Activated T-cell treated with anti-CD3 and anti-CD28 coated beads, Interleukin-2, amount 50 U/mL, for 72 hours (primary cell): ENCODE measurements at regions not wholly inside any gene's neighbourhood (a gene's known extent, or its start where the extent isn't known, plus 50 kb on each side); places are given as distances from the start of the nearest gene placed in this dataset.

ENCODE experiments used
- ATAC-seq, 2 donors: fragments of 150-1000 bp; cut with Tn5 transposase; replicated peaks in 1 of 2; 2 replicates each; pipeline ENCODE4 v1.10.0; 2021; ENCODE audit warnings: moderate library complexity in 2 of 2, mild to moderate bottlenecking in 1 of 2
- DNase-seq, 2 donors: peaks; one replicate each; pipeline ENCODE4 v3.0.0; 2021 to 2022; ENCODE audit warnings: mixed read lengths in 1 of 2
- H3K27ac Mint-ChIP-seq: one replicate; pipeline ENCODE4 v1.8.0; 2022; ENCODE audit warnings: mild to moderate bottlenecking, moderate library complexity, mixed read lengths
- H3K27me3 Mint-ChIP-seq: one replicate; pipeline ENCODE4 v1.8.0; 2022; ENCODE audit warnings: low read depth, mixed read lengths
- H3K36me3 Mint-ChIP-seq, 2 donors: one replicate each; pipeline ENCODE4 v1.8.0; 2022; ENCODE audit warnings: mixed read lengths in 2 of 2, mild to moderate bottlenecking in 1 of 2; ENCODE audit not compliant: insufficient read depth in 2 of 2
- H3K4me1 Mint-ChIP-seq: one replicate; pipeline ENCODE4 v1.8.0; 2022; ENCODE audit warnings: low read depth, mixed read lengths
- H3K4me3 Mint-ChIP-seq, 2 donors: one replicate each; pipeline ENCODE4 v1.8.0; 2022; ENCODE audit warnings: mild to moderate bottlenecking in 2 of 2, mixed read lengths in 2 of 2, moderate library complexity in 2 of 2
- H3K9me3 Mint-ChIP-seq, 2 donors: one replicate each; pipeline ENCODE4 v1.8.0; 2022; ENCODE audit warnings: mixed read lengths in 2 of 2

- H3K4me1 Mint-ChIP-seq: no peaks in the 10 kb centered on the region
- H3K9me3 Mint-ChIP-seq: peaks cover 0 to 2% of the 10 kb centered on the region in 2 donors
- no peak for DNase-seq
- H3K27me3 Mint-ChIP-seq: peaks cover 16% of the 10 kb centered on the region
- no peak overlapping the region for H3K4me3 Mint-ChIP-seq
- H3K36me3 Mint-ChIP-seq: no peaks in the 10 kb centered on the region
- ATAC-seq: peak in 1 of 2 donors; percentile 53
- no peak overlapping the region for H3K27ac Mint-ChIP-seq
These were observed 441.3 kb upstream of the SLC14A2 start for GRCh38 chr18:45173799-45174519.

GRCh38 chr18:45174629-45175136 is 440.6 kb upstream of the SLC14A2 start:
- Mint-ChIP-seq H3K27me3 (peaks cover 18% of the 10 kb centered on the region), H3K27ac (no peak overlapping the region), H3K4me3 (no peak overlapping the region), H3K4me1 (no peaks in the 10 kb centered on the region), H3K9me3 (no peaks in the 10 kb centered on the region), H3K36me3 (no peaks in the 10 kb centered on the region)
- ATAC-seq: no peak
- DNase-seq: no peak

- Mint-ChIP-seq H3K9me3 (no peaks in the 10 kb centered on the region), H3K4me1 (no peaks in the 10 kb centered on the region), H3K36me3 (no peaks in the 10 kb centered on the region), H3K27me3 (peaks cover 20% of the 10 kb centered on the region), H3K4me3 (no peak overlapping the region), H3K27ac (no peak overlapping the region)
- no peak for DNase-seq
- no peak for ATAC-seq
These were observed 439.8 kb upstream of the SLC14A2 start for GRCh38 chr18:45175511-45175910.

- Mint-ChIP-seq H3K27ac (no peak overlapping the region), H3K27me3 (no peaks in the 10 kb centered on the region), H3K9me3 (no peaks in the 10 kb centered on the region), H3K4me1 (no peaks in the 10 kb centered on the region), H3K36me3 (no peaks in the 10 kb centered on the region), H3K4me3 (no peak overlapping the region)
- DNase-seq (no peak), ATAC-seq (peak in 1 of 2 donors; percentile 17)
These were observed 428.4 kb upstream of the SLC14A2 start for GRCh38 chr18:45186832-45187231.

DNA sequence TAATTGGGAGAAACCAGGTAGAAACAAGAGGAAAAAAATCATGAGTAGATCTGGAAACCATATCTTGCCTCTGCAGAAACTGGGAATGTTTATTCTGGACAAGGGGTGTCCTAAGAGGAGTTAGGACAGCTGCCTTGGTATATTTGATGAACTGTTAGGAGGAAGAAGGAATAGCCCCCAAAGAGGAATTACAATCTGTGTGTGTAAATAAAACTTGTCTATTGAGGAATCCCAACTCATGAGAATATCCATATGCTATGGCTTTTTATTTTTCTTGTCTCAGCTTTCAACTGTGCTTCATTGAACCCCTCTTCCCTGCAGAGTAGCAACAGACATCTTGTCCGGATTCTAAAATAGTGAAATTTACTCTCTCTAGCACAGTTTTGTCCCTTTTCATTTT is 423.5 kb upstream of the SLC14A2 start:
- Mint-ChIP-seq H3K4me3 (no peak overlapping the region), H3K36me3 (no peaks in the 10 kb centered on the region), H3K9me3 (no peaks in the 10 kb centered on the region), H3K27ac (no peak overlapping the region), H3K4me1 (no peaks in the 10 kb centered on the region), H3K27me3 (peaks cover 14% of the 10 kb centered on the region)
- DNase-seq (no peak), ATAC-seq (no peak)

- peak; percentile 25 to 63 for DNase-seq
- Mint-ChIP-seq H3K4me1 (peaks cover 9% of the 10 kb centered on the region), H3K27ac (peak overlapping the region; percentile 9), H3K27me3 (peaks cover 31% of the 10 kb centered on the region), H3K4me3 (no peak overlapping the region), H3K36me3 (peaks cover 0 to 2% of the 10 kb centered on the region in 2 donors), H3K9me3 (no peaks in the 10 kb centered on the region)
- ATAC-seq: peak; percentile 94 to 96
These were observed 417.7 kb upstream of the SLC14A2 start for GRCh38 chr18:45197526-45197970.

DNA sequence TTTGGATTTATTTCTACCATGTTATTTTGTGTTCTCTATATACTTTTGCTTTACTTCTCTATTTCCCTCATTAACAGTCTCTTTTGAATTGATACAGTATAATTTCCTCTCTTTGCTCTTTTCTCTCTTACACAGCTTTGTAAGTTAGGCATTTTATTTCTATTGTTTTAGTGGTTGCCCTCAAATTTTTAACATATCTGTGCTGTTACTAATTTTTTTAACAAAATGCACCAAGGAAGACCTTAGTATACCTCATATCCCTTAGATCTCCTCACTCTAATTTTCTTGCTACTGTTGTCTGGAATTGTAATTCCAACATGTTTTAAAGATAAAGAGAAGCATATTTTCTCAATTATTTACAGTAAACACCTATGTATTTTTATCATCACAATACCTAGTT is 416.8 kb upstream of the SLC14A2 start:
- Mint-ChIP-seq H3K27ac (peak overlapping the region; percentile 86), H3K4me1 (peaks cover 9% of the 10 kb centered on the region), H3K9me3 (no peaks in the 10 kb centered on the region), H3K27me3 (peaks cover 31% of the 10 kb centered on the region), H3K4me3 (peak overlapping the region in 1 of 2 donors; percentile 40), H3K36me3 (peaks cover 0 to 2% of the 10 kb centered on the region in 2 donors)
- ATAC-seq (no peak), DNase-seq (no peak)

DNA sequence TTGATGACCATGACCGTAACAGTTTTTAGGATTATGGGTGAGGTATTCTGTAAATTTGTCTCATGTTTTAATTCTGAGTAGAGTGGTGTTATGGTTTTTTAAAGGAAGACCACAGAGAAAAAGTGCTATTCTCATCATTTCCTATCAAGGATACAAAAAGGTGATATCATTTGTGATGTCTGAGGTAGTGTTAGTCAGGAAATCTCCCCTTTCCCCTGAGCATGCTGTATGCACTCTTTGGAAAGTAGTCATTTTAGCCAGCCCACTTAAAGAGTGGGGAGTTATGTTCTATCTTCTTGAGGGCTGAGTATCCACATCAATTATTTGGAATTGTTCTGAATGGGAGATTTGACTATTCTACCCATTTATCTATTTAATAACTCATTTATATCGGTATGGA is 414.2 kb upstream of the SLC14A2 start:
- H3K4me3 Mint-ChIP-seq: peak overlapping the region in 1 of 2 donors; percentile 5
- H3K9me3 Mint-ChIP-seq: no peaks in the 10 kb centered on the region
- DNase-seq (no peak), ATAC-seq (peak in 1 of 2 donors; percentile 52)
- H3K4me1 Mint-ChIP-seq: peaks cover 9% of the 10 kb centered on the region
- peaks cover 0 to 2% of the 10 kb centered on the region in 2 donors for H3K36me3 Mint-ChIP-seq
- H3K27ac Mint-ChIP-seq: peak overlapping the region; percentile 52
- H3K27me3 Mint-ChIP-seq: peaks cover 26% of the 10 kb centered on the region

- Mint-ChIP-seq H3K36me3 (peaks cover 0 to 2% of the 10 kb centered on the region in 2 donors), H3K27ac (no peak overlapping the region), H3K4me3 (no peak overlapping the region), H3K4me1 (peaks cover 9% of the 10 kb centered on the region), H3K9me3 (no peaks in the 10 kb centered on the region), H3K27me3 (peaks cover 25% of the 10 kb centered on the region)
- ATAC-seq (no peak), DNase-seq (no peak)
These were observed 413.8 kb upstream of the SLC14A2 start for GRCh38 chr18:45201489-45201888.

DNA sequence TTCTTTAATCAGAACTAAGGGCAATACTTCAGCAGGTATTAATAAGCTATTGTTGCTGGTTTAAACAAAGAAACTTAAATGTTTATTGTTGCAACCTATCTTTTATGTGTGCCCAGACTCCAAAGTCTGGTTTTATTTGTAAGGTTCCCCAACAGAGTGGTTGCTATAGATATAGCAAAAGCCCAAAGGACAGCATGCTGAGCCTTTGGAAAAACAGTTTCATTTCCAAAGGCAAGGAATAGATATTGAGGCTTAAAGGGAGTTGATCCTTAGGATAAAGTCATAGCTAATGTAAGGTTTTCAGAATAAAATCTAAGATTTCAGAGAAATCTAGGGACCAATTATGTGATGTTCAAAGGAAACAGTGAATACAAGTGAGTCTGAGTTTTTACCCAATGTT is 413.2 kb upstream of the SLC14A2 start:
- H3K4me1 Mint-ChIP-seq: peaks cover 8% of the 10 kb centered on the region
- H3K9me3 Mint-ChIP-seq: no peaks in the 10 kb centered on the region
- no peak overlapping the region for H3K27ac Mint-ChIP-seq
- no peak overlapping the region for H3K4me3 Mint-ChIP-seq
- ATAC-seq: no peak
- H3K36me3 Mint-ChIP-seq: peaks cover 0 to 2% of the 10 kb centered on the region in 2 donors
- no peak for DNase-seq
- H3K27me3 Mint-ChIP-seq: peaks cover 28% of the 10 kb centered on the region

GRCh38 chr18:45203677-45204076 is 411.6 kb upstream of the SLC14A2 start:
- H3K36me3 Mint-ChIP-seq: no peaks in the 10 kb centered on the region
- H3K4me1 Mint-ChIP-seq: no peaks in the 10 kb centered on the region
- no peak overlapping the region for H3K4me3 Mint-ChIP-seq
- DNase-seq: no peak
- H3K27me3 Mint-ChIP-seq: peaks cover 32% of the 10 kb centered on the region
- H3K9me3 Mint-ChIP-seq: no peaks in the 10 kb centered on the region
- no peak overlapping the region for H3K27ac Mint-ChIP-seq
- no peak for ATAC-seq

- ATAC-seq (no peak), DNase-seq (no peak)
- H3K4me1 Mint-ChIP-seq: no peaks in the 10 kb centered on the region
- H3K27ac Mint-ChIP-seq: no peak overlapping the region
- H3K9me3 Mint-ChIP-seq: no peaks in the 10 kb centered on the region
- no peak overlapping the region for H3K4me3 Mint-ChIP-seq
- no peaks in the 10 kb centered on the region for H3K36me3 Mint-ChIP-seq
- H3K27me3 Mint-ChIP-seq: peaks cover 23% of the 10 kb centered on the region
These were observed 407.9 kb upstream of the SLC14A2 start for GRCh38 chr18:45207328-45207727.

GRCh38 chr18:45208164-45208563 is 407.1 kb upstream of the SLC14A2 start:
- Mint-ChIP-seq H3K27me3 (peaks cover 23% of the 10 kb centered on the region), H3K36me3 (no peaks in the 10 kb centered on the region), H3K4me3 (no peak overlapping the region), H3K27ac (no peak overlapping the region), H3K4me1 (no peaks in the 10 kb centered on the region), H3K9me3 (no peaks in the 10 kb centered on the region)
- no peak for DNase-seq
- no peak for ATAC-seq
